ENCODE measurements at regions not wholly inside any gene's neighbourhood (a gene's known extent, or its start where the extent isn't known, plus 50 kb on each side); places are given as distances from the start of the nearest gene placed in this dataset.

DNA sequence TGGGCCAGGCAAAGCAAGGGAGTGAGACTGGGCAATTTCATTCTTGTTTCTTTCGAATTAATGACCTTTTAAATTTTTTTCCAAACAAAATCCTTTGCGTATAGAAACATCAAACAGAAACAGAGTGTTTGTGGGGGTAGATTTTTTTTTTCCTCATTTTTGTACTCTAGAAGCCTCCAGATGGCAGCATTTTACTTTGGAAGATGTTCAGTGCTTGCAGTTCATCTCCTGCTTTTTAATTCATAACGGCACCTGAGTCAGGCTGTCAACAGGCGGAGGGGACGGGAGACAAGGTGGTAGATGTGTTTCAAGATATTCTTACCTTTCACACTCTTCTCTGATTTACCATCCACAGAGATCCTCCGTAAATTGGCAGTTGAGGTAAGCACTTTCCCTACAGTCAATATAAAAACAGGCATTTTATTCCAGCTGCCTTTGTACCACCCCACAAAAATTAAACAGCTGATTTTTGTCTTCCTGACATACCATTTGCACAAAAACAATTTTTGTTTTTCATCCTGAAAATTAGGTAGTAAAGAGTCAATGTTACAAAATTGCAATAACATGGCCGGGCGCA, 99.5 kb upstream of the FBXL17 start:
- TF ChIP-seq, protein P1, sequence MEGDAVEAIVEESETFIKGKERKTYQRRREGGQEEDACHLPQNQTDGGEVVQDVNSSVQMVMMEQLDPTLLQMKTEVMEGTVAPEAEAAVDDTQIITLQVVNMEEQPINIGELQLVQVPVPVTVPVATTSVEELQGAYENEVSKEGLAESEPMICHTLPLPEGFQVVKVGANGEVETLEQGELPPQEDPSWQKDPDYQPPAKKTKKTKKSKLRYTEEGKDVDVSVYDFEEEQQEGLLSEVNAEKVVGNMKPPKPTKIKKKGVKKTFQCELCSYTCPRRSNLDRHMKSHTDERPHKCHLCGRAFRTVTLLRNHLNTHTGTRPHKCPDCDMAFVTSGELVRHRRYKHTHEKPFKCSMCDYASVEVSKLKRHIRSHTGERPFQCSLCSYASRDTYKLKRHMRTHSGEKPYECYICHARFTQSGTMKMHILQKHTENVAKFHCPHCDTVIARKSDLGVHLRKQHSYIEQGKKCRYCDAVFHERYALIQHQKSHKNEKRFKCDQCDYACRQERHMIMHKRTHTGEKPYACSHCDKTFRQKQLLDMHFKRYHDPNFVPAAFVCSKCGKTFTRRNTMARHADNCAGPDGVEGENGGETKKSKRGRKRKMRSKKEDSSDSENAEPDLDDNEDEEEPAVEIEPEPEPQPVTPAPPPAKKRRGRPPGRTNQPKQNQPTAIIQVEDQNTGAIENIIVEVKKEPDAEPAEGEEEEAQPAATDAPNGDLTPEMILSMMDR (IDR thresholded peaks at IDR 0.05) = peak in 2 of 6 experiments; percentile 9
- TF ChIP-seq POLR2A (IDR thresholded peaks at IDR 0.05) (no peak), POLR2AphosphoS5 (IDR thresholded peaks at IDR 0.05) (no peak)
